Stimulated activated CD4-positive, alpha-beta T cell treated with anti-CD3 and anti-CD28 coated beads, Interleukin-1b, Interleukin-23, amount 100 ng/mL, for 48 hours (primary cell): ENCODE measurements at regions not wholly inside any gene's neighbourhood (a gene's known extent, or its start where the extent isn't known, plus 50 kb on each side); places are given as distances from the start of the nearest gene placed in this dataset.

Source experiments
- DNase-seq: peaks from one replicate; pipeline ENCODE4 v3.0.0-alpha.2; 2020

- DNase-seq = no peak
Measured at GRCh38 chr12:94032368-94032767, 116.0 kb upstream of the PLXNC1 start.

GRCh38 chr12:94033101-94033500 is 115.3 kb upstream of the PLXNC1 start:
- DNase-seq = no peak

- no peak for DNase-seq
Measured at GRCh38 chr12:94033784-94034183, 114.6 kb upstream of the PLXNC1 start.

GRCh38 chr12:94037444-94037843 is 110.9 kb upstream of the PLXNC1 start:
- DNase-seq = no peak

GRCh38 chr12:94038605-94039004 is 109.8 kb upstream of the PLXNC1 start:
- DNase-seq = no peak

GRCh38 chr12:94039199-94039840 is 109.1 kb upstream of the PLXNC1 start:
- DNase-seq = no peak

GRCh38 chr12:94039914-94040313 is 108.5 kb upstream of the PLXNC1 start:
- no peak for DNase-seq

GRCh38 chr12:94041850-94042249 is 106.5 kb upstream of the PLXNC1 start:
- no peak for DNase-seq

GRCh38 chr12:94042321-94042720 is 106.1 kb upstream of the PLXNC1 start:
- no peak for DNase-seq

GRCh38 chr12:94046626-94047410 is 101.6 kb upstream of the PLXNC1 start:
- no peak for DNase-seq

GRCh38 chr12:94047781-94048567 is 100.4 kb upstream of the PLXNC1 start:
- DNase-seq = no peak

- DNase-seq = no peak
Measured at GRCh38 chr12:94048757-94049156, 99.6 kb upstream of the PLXNC1 start.

- no peak for DNase-seq
Measured at GRCh38 chr12:94049718-94050117, 98.7 kb upstream of the PLXNC1 start.

GRCh38 chr12:94053676-94054075 is 94.7 kb upstream of the PLXNC1 start:
- no peak for DNase-seq

GRCh38 chr12:94055528-94055927 is 92.8 kb upstream of the PLXNC1 start:
- no peak for DNase-seq

GRCh38 chr12:94056419-94057158 is 91.8 kb upstream of the PLXNC1 start:
- no peak for DNase-seq

GRCh38 chr12:94057262-94058151 is 90.9 kb upstream of the PLXNC1 start:
- no peak for DNase-seq

- no peak for DNase-seq
Measured at GRCh38 chr12:94059394-94060368, 88.7 kb upstream of the PLXNC1 start.

- DNase-seq = no peak
Measured at GRCh38 chr12:94062194-94062593, 86.2 kb upstream of the PLXNC1 start.

GRCh38 chr12:94062796-94063635 is 85.4 kb upstream of the PLXNC1 start:
- DNase-seq = no peak
